ENCODE measurements at regions not wholly inside any gene's neighbourhood (a gene's known extent, or its start where the extent isn't known, plus 50 kb on each side); places are given as distances from the start of the nearest gene placed in this dataset.

DNA sequence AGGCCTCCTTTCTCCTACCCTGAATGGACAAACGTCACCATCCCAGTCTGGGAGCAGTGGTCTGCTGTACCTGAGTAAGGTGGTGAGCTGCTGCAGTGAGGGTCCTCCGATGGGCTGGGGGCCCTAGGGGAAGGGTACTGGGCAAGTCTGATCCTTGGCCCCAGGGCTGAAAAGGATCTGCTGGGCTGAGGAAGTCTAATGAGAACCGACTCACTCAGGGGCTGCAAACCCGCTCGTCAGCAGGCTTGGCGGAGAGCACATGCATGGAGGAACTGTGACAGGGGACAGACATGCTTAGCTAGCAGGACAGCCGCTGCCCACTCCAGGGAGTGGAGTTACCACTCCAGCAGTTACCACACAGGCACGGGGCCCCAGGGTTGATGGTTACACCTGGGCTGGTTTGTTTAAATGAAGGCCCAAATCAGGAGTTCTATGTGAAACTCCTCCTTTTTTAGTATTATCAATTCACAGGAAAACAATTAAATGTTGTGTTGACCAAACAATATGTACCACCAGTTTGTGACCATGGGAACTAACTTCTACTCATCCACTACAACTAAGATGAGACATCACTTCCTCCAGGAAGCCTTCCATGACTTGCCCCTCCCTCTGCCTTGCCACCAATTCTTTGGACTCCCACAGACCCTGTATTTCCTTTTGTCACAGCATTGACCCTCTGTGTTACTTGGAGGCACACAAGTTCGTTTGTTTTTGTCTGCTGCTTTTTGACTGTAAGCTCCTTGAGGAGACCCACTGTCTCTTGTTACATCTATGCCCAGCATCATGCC, 56.1 kb upstream of the CPLX2 start:
- Mint-ChIP-seq H3K4me3 (ENCODE audit: unreplicated experiment) (no peak overlapping the region), H3K4me1 (ENCODE audit: insufficient read depth, unreplicated experiment) (peaks cover 32% of the 10 kb centered on the region), H3K27ac (ENCODE audit: low read depth, unreplicated experiment) (no peak overlapping the region), H3K36me3 (ENCODE audit: insufficient read depth, unreplicated experiment) (no peaks in the 10 kb centered on the region), H3K27me3 (ENCODE audit: insufficient read depth, unreplicated experiment) (no peaks in the 10 kb centered on the region), H3K9me3 (ENCODE audit: unreplicated experiment) (no peaks in the 10 kb centered on the region)
- ChIA-PET CTCF (interaction anchor here (0.7 to 1.7 kb wide), 2 partner anchors 86 to 87 kb away, joined by 3 to 5 read pairs; no protein-coding TSS in a partner anchor), POLR2A (interaction anchor here (0.8 kb wide), 1 partner anchor 36 kb away, joined by 3 read pairs; no protein-coding TSS in a partner anchor)
- intact Hi-C loops (cut with micrococcal nuclease): loop anchor here (2.0 to 10.0 kb wide), 3 partner anchors 19 to 569 kb away; partner anchors contain the start of genes HIGD2A and NOP16
- TF ChIP-seq CTCF (IDR thresholded peaks at IDR 0.05; ENCODE audit: unreplicated experiment): no peak
- BruUV-seq (replicated peaks): no TSS peak
- no peak for DNase-seq (ENCODE audit: unreplicated experiment)

GRCh38 chr5:175816348-175816747, 55.0 kb upstream of the CPLX2 start:
- Mint-ChIP-seq H3K4me1 (ENCODE audit: insufficient read depth, unreplicated experiment) (peaks cover 28% of the 10 kb centered on the region), H3K27ac (ENCODE audit: low read depth, unreplicated experiment) (no peak overlapping the region), H3K27me3 (ENCODE audit: insufficient read depth, unreplicated experiment) (no peaks in the 10 kb centered on the region), H3K4me3 (ENCODE audit: unreplicated experiment) (no peak overlapping the region), H3K36me3 (ENCODE audit: insufficient read depth, unreplicated experiment) (no peaks in the 10 kb centered on the region), H3K9me3 (ENCODE audit: unreplicated experiment) (no peaks in the 10 kb centered on the region)
- ChIA-PET POLR2A (no interaction called here), CTCF (interaction anchor here (0.6 to 0.9 kb wide), 2 partner anchors 119 to 185 kb away, joined by 3 to 4 read pairs; no protein-coding TSS in a partner anchor)
- BruUV-seq (replicated peaks): no TSS peak
- DNase-seq (ENCODE audit: unreplicated experiment): peak; percentile 61
- intact Hi-C loops (cut with micrococcal nuclease): loop anchor here (10.0 kb wide), 1 partner anchor 568 kb away; the partner anchor contains the start of genes HIGD2A and NOP16
- TF ChIP-seq CTCF (IDR thresholded peaks at IDR 0.05; ENCODE audit: unreplicated experiment): no peak

- Mint-ChIP-seq H3K27me3 (ENCODE audit: insufficient read depth, unreplicated experiment) (no peaks in the 10 kb centered on the region), H3K27ac (ENCODE audit: low read depth, unreplicated experiment) (no peak overlapping the region), H3K4me1 (ENCODE audit: insufficient read depth, unreplicated experiment) (peaks cover 22% of the 10 kb centered on the region), H3K9me3 (ENCODE audit: unreplicated experiment) (no peaks in the 10 kb centered on the region), H3K4me3 (ENCODE audit: unreplicated experiment) (no peak overlapping the region), H3K36me3 (ENCODE audit: insufficient read depth, unreplicated experiment) (no peaks in the 10 kb centered on the region)
- DNase-seq (ENCODE audit: unreplicated experiment): no peak
- ChIA-PET CTCF (interaction anchor here (0.6 kb wide), 1 partner anchor 998 kb away, joined by 4 read pairs; no protein-coding TSS in a partner anchor), POLR2A (no interaction called here)
- TF ChIP-seq CTCF (IDR thresholded peaks at IDR 0.05; ENCODE audit: unreplicated experiment): no peak
- BruUV-seq (replicated peaks): no TSS peak
- intact Hi-C loops (cut with micrococcal nuclease): loop anchor here (10.0 kb wide), 1 partner anchor 566 kb away; the partner anchor contains the start of genes HIGD2A and NOP16
Observed at GRCh38 chr5:175819090-175819425, 52.3 kb upstream of the CPLX2 start.

GRCh38 chr5:175820230-175820629, 51.1 kb upstream of the CPLX2 start:
- no TSS peak for BruUV-seq (replicated peaks)
- H3K9me3 Mint-ChIP-seq (ENCODE audit: unreplicated experiment): no peaks in the 10 kb centered on the region
- H3K36me3 Mint-ChIP-seq (ENCODE audit: insufficient read depth, unreplicated experiment): no peaks in the 10 kb centered on the region
- no peak overlapping the region for H3K4me3 Mint-ChIP-seq (ENCODE audit: unreplicated experiment)
- TF ChIP-seq CTCF (IDR thresholded peaks at IDR 0.05; ENCODE audit: unreplicated experiment): no peak
- no peaks in the 10 kb centered on the region for H3K27me3 Mint-ChIP-seq (ENCODE audit: insufficient read depth, unreplicated experiment)
- CTCF ChIA-PET: interaction anchor here (1.4 kb wide), 1 partner anchor 18 kb away, joined by 3 read pairs; no protein-coding TSS in a partner anchor
- DNase-seq (ENCODE audit: unreplicated experiment): no peak
- H3K4me1 Mint-ChIP-seq (ENCODE audit: insufficient read depth, unreplicated experiment): peaks cover 11% of the 10 kb centered on the region
- intact Hi-C loops (cut with micrococcal nuclease): no loop called here
- no peak overlapping the region for H3K27ac Mint-ChIP-seq (ENCODE audit: low read depth, unreplicated experiment)
- POLR2A ChIA-PET: no interaction called here
